ENCODE measurements at regions not wholly inside any gene's neighbourhood (a gene's known extent, or its start where the extent isn't known, plus 50 kb on each side); places are given as distances from the start of the nearest gene placed in this dataset.
"Not testable (repeated sequence)": the region's sequence is repeated elsewhere in the genome, so short reads cannot be mapped to it uniquely, and the experiment has no call there.

DNA sequence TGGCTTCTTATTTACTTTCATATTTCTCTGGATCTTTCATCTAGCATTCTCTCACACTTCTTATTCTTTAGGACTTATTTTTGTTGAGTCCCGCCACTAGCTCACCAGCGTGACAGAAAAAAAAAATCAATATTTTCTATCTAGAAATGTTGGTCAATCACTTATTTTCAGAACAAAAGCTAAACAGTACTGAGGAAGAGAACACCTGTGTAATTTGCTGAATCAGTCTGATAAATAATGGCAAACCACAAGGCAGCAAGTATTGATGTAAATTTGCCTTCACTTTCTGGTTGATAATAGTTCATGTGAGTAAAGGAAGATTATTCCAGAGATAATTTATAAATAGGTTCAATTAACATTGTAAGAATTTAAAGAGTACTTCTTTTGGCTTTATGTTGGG is 179.2 kb downstream of the BCHE start:
- Histone ChIP-seq H3K4me1 (ENCODE audit: insufficient read depth, poor library complexity, severe bottlenecking) (no peaks in the 10 kb centered on the region), H3K4me3 (ENCODE audit: severe bottlenecking) (no peak overlapping the region), H3K27me3 (ENCODE audit: insufficient read depth, poor library complexity, severe bottlenecking) (no peaks in the 10 kb centered on the region), H3K9me3 (ENCODE audit: severe bottlenecking) (no peaks in the 10 kb centered on the region), H3K27ac (ENCODE audit: poor library complexity, severe bottlenecking) (no peak overlapping the region), H3K36me3 (ENCODE audit: low read depth) (no peaks in the 10 kb centered on the region)
- ATAC-seq (ENCODE audit: low read depth) (no peak), DNase-seq (ENCODE audit: low spot score) (no peak)
- no peak for TF ChIP-seq CTCF (IDR thresholded peaks at IDR 0.05; ENCODE audit: poor library complexity, severe bottlenecking)

- ATAC-seq (ENCODE audit: low read depth) (no peak), DNase-seq (ENCODE audit: low spot score) (no peak)
- Histone ChIP-seq H3K9me3 (ENCODE audit: severe bottlenecking) (no peaks in the 10 kb centered on the region), H3K36me3 (ENCODE audit: low read depth) (no peaks in the 10 kb centered on the region), H3K27ac (ENCODE audit: poor library complexity, severe bottlenecking) (no peak overlapping the region), H3K4me3 (ENCODE audit: severe bottlenecking) (no peak overlapping the region), H3K4me1 (ENCODE audit: insufficient read depth, poor library complexity, severe bottlenecking) (no peaks in the 10 kb centered on the region), H3K27me3 (ENCODE audit: insufficient read depth, poor library complexity, severe bottlenecking) (no peaks in the 10 kb centered on the region)
- no peak for TF ChIP-seq CTCF (IDR thresholded peaks at IDR 0.05; ENCODE audit: poor library complexity, severe bottlenecking)
Observed at GRCh38 chr3:165653130-165653778, 184.0 kb downstream of the BCHE start.

DNA sequence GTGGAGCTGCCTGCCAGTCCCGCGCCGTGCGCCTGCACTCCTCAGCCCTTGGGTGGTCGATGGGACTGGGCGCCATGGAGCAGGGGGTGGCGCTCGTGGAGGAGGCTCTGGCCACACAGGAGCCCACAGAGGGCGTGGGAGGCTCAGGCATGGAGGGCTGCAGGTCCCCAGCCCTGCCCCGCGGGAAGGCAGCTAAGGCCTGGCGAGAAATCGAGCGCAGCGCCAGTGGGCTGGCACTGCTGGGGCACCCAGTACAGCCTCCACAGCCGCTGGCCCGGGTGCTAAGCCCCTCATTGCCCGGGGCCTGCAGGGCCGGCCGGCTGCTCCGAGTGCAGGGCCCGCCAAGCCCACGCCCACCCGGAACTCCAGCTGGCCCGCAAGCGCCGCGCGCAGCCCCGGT is 187.9 kb downstream of the BCHE start:
- not testable (repeated sequence) for H3K27ac ChIP-seq (ENCODE audit: poor library complexity, severe bottlenecking); H3K36me3 ChIP-seq (ENCODE audit: low read depth); H3K9me3 ChIP-seq (ENCODE audit: severe bottlenecking); H3K27me3 ChIP-seq (ENCODE audit: insufficient read depth, poor library complexity, severe bottlenecking); H3K4me3 ChIP-seq (ENCODE audit: severe bottlenecking); H3K4me1 ChIP-seq (ENCODE audit: insufficient read depth, poor library complexity, severe bottlenecking); DNase-seq (ENCODE audit: low spot score); ATAC-seq (ENCODE audit: low read depth)

GRCh38 chr3:165645191-165645590 is 192.0 kb downstream of the BCHE start:
- DNase-seq (ENCODE audit: low spot score): no peak
- H3K4me1 ChIP-seq (ENCODE audit: insufficient read depth, poor library complexity, severe bottlenecking): peaks cover 20% of the 10 kb centered on the region
- no peak overlapping the region for H3K27ac ChIP-seq (ENCODE audit: poor library complexity, severe bottlenecking)
- H3K27me3 ChIP-seq (ENCODE audit: insufficient read depth, poor library complexity, severe bottlenecking): no peaks in the 10 kb centered on the region
- H3K36me3 ChIP-seq (ENCODE audit: low read depth): no peaks in the 10 kb centered on the region
- ATAC-seq (ENCODE audit: low read depth): no peak
- no peaks in the 10 kb centered on the region for H3K9me3 ChIP-seq (ENCODE audit: severe bottlenecking)
- TF ChIP-seq CTCF (IDR thresholded peaks at IDR 0.05; ENCODE audit: poor library complexity, severe bottlenecking): no peak
- no peak overlapping the region for H3K4me3 ChIP-seq (ENCODE audit: severe bottlenecking)

DNA sequence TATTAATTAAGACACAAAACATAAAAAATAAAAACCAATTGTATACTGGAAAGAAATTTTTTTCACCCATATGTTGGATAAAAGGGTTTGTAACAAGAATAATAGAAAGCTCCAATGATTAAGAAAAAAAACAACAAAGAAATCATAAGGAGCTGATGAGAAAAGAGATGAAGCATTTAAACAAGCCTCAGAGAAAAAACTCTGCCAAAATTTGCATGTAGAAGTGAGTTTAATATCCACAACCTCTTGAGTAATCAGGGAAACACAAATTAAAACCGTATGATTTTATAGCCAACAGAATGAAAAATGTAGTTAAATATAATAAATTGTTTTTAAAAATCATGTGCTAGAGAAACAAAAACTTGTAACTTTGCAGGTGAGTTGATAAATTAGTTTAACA is 192.9 kb downstream of the BCHE start:
- no peak for ATAC-seq (ENCODE audit: low read depth)
- peaks cover 20% of the 10 kb centered on the region for H3K4me1 ChIP-seq (ENCODE audit: insufficient read depth, poor library complexity, severe bottlenecking)
- H3K27me3 ChIP-seq (ENCODE audit: insufficient read depth, poor library complexity, severe bottlenecking): no peaks in the 10 kb centered on the region
- H3K27ac ChIP-seq (ENCODE audit: poor library complexity, severe bottlenecking): peak overlapping the region; percentile 66
- no peak for TF ChIP-seq CTCF (IDR thresholded peaks at IDR 0.05; ENCODE audit: poor library complexity, severe bottlenecking)
- no peak for DNase-seq (ENCODE audit: low spot score)
- no peak overlapping the region for H3K4me3 ChIP-seq (ENCODE audit: severe bottlenecking)
- H3K9me3 ChIP-seq (ENCODE audit: severe bottlenecking): no peaks in the 10 kb centered on the region
- H3K36me3 ChIP-seq (ENCODE audit: low read depth): no peaks in the 10 kb centered on the region

Measured in RWPE2 (cell line).